COLO668 (cell line): ENCODE measurements at regions not wholly inside any gene's neighbourhood (a gene's known extent, or its start where the extent isn't known, plus 50 kb on each side); places are given as distances from the start of the nearest gene placed in this dataset.

ENCODE experiments used
- DNase-seq: peaks from one replicate; lab custom pipeline; 2025; ENCODE audit not compliant: unreplicated experiment; lab: John Stamatoyannopoulos, UW

- no peak for DNase-seq
These were observed 161.3 kb downstream of the HAUS1 start for GRCh38 chr18:46265196-46266156.

- no peak for DNase-seq
These were observed 162.3 kb downstream of the HAUS1 start for GRCh38 chr18:46266473-46266872.

- no peak for DNase-seq
These were observed 164.5 kb downstream of the HAUS1 start for GRCh38 chr18:46268671-46269070.

GRCh38 chr18:46269275-46269674 lies 165.1 kb downstream of the HAUS1 start:
- no peak for DNase-seq

GRCh38 chr18:46271488-46271887 lies 167.3 kb downstream of the HAUS1 start:
- DNase-seq, result no peak

- DNase-seq, result no peak
These were observed 169.7 kb downstream of the HAUS1 start for GRCh38 chr18:46273861-46274260.

- DNase-seq, result no peak
These were observed 170.1 kb downstream of the HAUS1 start for GRCh38 chr18:46274266-46274665.

- DNase-seq, result no peak
These were observed 171.2 kb downstream of the HAUS1 start for GRCh38 chr18:46275370-46275769.

- no peak for DNase-seq
These were observed 172.6 kb downstream of the HAUS1 start for GRCh38 chr18:46276748-46277147.

- DNase-seq, result no peak
These were observed 174.6 kb downstream of the HAUS1 start for GRCh38 chr18:46278481-46279465.

GRCh38 chr18:46279673-46280072 lies 175.5 kb downstream of the HAUS1 start:
- DNase-seq, result no peak

GRCh38 chr18:46281185-46282176 lies 177.3 kb downstream of the HAUS1 start:
- DNase-seq, result peak; percentile 72

- no peak for DNase-seq
These were observed 178.0 kb downstream of the HAUS1 start for GRCh38 chr18:46282177-46282570.

- no peak for DNase-seq
These were observed 178.5 kb downstream of the HAUS1 start for GRCh38 chr18:46282646-46283045.

- DNase-seq, result no peak
These were observed 179.1 kb downstream of the HAUS1 start for GRCh38 chr18:46283268-46283667.

GRCh38 chr18:46283895-46284295 lies 179.7 kb downstream of the HAUS1 start:
- DNase-seq, result peak; percentile 19

GRCh38 chr18:46289463-46289862 lies 185.3 kb downstream of the HAUS1 start:
- DNase-seq, result no peak

- no peak for DNase-seq
These were observed 185.7 kb downstream of the HAUS1 start for GRCh38 chr18:46289931-46290330.

- DNase-seq, result no peak
These were observed 186.3 kb downstream of the HAUS1 start for GRCh38 chr18:46290440-46291020.

GRCh38 chr18:46291149-46291548 lies 187.0 kb downstream of the HAUS1 start:
- no peak for DNase-seq
